ENCODE measurements at regions not wholly inside any gene's neighbourhood (a gene's known extent, or its start where the extent isn't known, plus 50 kb on each side); places are given as distances from the start of the nearest gene placed in this dataset.

DNA sequence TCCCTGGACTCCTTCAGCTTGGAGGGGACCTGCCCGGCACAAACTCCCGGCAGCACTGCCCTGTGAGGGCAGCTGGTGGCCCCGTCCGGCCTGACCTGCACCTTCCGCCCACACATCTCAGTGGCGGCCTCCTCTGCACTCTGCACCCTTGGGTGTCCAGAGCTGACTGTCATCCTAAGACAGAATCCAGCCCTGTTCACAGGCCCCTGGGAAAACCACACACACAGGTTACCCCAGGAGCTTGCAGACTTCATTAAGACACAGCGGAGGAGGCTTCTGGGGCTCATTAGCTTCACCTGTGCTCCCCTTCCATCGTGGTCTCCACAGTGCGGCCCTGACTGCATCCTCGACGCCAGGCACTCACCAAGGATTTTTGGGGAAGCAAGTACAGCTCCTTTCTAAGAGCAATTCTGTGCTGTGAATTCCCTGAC, 51.5 kb upstream of the SHH start:
- TF ChIP-seq, protein P1, sequence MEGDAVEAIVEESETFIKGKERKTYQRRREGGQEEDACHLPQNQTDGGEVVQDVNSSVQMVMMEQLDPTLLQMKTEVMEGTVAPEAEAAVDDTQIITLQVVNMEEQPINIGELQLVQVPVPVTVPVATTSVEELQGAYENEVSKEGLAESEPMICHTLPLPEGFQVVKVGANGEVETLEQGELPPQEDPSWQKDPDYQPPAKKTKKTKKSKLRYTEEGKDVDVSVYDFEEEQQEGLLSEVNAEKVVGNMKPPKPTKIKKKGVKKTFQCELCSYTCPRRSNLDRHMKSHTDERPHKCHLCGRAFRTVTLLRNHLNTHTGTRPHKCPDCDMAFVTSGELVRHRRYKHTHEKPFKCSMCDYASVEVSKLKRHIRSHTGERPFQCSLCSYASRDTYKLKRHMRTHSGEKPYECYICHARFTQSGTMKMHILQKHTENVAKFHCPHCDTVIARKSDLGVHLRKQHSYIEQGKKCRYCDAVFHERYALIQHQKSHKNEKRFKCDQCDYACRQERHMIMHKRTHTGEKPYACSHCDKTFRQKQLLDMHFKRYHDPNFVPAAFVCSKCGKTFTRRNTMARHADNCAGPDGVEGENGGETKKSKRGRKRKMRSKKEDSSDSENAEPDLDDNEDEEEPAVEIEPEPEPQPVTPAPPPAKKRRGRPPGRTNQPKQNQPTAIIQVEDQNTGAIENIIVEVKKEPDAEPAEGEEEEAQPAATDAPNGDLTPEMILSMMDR (IDR thresholded peaks at IDR 0.05) = no peak

DNA sequence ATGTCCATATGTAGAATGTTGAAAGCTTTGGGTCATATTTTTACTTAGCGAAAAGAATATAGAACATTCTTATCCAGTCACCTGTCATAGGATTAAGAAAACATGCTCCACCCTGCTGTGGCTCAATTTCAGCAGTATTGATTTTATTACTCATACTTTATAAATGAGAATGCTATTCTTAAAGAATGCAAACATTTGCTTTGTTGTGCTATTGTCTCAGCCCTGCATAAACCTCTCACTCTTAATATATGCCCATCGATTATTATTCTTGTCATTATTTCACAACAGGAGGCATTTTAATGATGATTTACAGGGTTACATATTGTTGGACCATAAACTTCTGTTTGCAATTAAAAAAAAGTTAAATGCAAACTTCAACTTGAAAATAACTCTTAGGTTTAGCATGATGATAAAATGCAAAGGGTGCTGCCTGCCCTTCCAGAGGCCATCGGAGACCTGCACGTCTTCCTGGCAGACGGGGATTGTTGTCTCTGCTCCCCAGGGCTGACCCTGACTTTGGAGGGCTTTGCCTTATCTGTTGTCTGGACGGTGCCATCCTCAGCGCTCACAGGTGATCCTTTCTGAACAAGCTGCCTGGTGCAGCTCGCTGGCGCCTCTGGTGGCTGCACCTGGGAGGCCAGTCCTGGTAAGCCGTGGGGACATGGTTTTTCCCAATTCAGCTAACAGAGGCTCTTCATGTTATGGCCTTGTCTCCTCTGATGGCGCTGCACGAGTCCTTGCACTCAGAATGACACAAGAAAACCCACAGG, 50.0 kb upstream of the SHH start:
- TF ChIP-seq, protein P1 (IDR thresholded peaks at IDR 0.05) = peak; percentile 70
